Cerebellar nuclear complex (tissue), 1 donor: ENCODE measurements at regions not wholly inside any gene's neighbourhood (a gene's known extent, or its start where the extent isn't known, plus 50 kb on each side); places are given as distances from the start of the nearest gene placed in this dataset.
"Not testable (repeated sequence)": the region's sequence is repeated elsewhere in the genome, so short reads cannot be mapped to it uniquely, and the experiment has no call there.

Source experiments
- DNase-seq, 2 experiments: peaks; one replicate each; lab custom pipeline; 2025; lab: John Stamatoyannopoulos, UW

GRCh38 chr3:72082776-72083462, 298.0 kb upstream of the PROK2 start:
- no peak for DNase-seq

DNA sequence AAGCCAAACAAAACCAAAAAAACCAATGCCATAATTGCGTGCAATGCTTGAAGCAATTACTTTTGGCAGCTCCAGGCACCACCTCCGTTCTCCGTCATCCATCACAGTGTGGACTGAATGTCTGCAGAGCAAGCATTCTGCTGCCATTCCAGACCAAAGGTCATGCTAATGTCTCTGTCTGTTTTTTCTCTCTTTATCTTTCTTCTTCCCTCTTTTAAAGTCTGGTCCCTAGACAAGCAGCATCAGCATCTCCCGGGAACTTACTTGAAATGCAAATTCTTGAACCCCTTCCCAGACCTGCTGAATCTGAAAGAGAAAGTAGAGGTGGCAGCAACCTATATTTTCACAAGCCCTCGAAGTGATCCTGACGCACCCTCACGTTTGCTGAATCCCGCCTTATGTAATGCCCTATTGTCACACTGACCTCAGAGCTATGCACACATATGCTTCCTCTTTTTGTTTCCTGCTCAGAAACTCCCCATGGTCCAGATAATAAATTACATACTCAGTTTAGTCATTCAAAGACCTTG, 297.3 kb upstream of the PROK2 start:
- DNase-seq: no peak

GRCh38 chr3:72081471-72082185, 296.7 kb upstream of the PROK2 start:
- no peak for DNase-seq

DNA sequence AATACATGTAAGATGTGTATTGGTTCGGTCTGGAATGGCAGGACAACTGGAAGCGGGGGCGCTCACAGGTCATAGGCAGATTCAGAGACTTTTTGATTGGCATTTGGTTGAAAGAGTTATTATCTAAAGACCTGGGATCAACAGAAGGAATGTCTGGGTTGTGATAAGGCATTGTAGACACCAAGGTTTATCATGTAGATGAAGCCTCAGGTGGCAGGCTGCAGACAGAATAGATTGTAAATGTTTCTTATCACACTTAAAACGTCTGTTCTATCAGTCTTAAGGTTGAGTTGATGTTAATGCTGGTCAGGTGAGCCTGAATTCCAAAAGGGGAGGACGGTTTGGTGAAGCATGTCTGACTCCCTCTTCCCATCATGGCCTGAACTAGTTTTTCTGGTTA, 295.9 kb upstream of the PROK2 start:
- no peak for DNase-seq

DNA sequence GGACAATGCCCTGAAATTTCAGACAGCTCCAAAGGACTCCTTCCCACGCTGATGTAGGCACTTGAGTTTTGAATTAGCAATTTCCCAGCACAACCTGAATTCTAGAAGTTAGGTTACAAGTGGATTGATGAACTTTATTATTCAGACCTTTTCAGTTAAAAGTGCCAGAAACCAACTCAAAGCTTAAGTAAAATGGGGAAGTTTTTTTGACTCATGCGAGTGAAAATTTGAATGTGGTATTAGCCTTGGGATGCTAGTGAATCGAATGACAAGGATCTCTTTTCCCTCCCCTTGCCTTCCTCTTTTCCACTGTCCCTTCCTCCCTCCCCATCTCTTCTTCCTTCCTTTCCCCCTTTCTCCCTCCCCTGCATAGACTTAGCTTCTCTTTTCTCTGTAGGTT, 295.1 kb upstream of the PROK2 start:
- DNase-seq: no peak

DNA sequence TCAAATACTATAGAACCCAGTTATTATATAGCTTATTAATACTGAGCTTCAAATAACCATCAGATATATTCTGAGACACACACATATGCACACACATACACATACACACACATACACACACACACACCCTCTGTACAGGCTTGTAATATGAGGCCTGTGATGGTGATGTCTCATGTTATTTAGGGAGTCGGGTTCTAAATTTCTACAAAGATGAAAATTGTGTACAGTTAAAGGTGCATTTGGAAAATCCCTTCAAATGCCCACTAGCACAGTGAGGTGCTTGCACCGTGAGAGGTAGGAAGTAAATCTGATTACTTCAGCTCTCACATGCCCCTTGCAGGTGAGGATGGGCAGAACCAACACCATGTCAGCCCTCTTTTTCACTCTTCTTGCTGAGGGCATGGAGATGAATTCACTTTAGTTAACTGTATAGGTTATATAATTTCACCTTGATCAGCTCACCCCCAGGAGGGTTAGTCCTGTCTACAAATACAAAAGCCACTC, 294.5 kb upstream of the PROK2 start:
- no peak for DNase-seq

GRCh38 chr3:72078676-72079368, 293.9 kb upstream of the PROK2 start:
- no peak for DNase-seq

DNA sequence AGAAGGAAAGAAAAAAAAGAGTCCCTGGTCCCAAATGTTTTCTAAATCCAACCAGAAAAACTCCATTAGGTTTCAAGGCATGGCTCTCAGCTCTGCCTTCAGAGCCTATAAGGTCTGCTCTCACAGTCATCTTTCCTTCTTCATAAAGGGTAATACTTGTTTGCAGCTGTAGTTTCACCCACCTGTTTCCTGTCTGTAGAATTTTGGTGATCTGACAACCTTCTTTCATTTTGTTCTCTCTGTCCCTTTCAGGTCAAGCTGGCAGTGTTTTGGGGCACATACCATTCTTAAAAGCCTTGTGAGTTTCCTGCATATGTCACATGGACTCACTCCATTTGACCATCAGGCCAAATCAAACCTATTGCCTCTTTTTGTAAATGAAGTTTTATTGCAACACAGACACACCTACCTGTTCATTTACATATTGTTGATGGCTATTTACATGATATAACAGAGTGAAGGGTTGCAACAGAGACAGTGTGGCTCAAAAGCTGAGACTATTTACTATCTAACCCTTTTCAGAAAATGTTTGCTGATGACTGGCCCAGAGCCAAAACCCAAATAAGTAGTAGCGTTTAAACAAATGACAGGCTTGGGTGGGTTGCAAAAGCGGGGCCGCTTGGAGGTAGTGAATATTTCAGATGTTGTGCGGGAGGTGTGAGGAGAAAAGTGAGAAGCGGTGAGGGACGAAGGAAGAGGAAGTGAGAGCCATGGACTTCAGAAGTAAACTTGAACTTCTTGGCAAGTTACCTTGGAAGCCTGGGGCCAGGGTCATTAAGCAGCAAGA, 292.7 kb upstream of the PROK2 start:
- DNase-seq: no peak

GRCh38 chr3:72075848-72076247, 290.9 kb upstream of the PROK2 start:
- DNase-seq: not testable (repeated sequence)

- DNase-seq: no peak
Measured at GRCh38 chr3:72071624-72072023, 286.7 kb upstream of the PROK2 start.

- DNase-seq: no peak
Measured at GRCh38 chr3:72070005-72070404, 285.1 kb upstream of the PROK2 start.

GRCh38 chr3:72069543-72069942, 284.6 kb upstream of the PROK2 start:
- DNase-seq: no peak

DNA sequence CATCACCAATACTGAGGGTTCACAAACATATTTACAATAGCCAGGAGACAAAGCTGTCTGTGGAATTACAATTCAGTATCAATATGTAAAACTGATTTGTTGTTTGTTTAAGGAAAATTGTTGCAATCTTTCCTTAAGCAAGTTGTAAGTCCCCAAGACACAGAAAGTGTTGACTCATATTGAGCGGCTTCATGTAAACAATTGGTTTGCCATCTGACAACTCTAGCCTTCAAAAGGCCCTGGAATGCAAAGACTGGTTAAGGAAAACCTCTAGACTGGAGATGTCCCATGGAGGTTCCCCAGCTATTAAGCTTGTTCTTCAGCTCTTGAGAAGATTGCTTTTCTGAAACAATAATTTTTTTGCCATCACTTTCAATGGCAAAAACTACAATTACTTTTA, 283.7 kb upstream of the PROK2 start:
- DNase-seq: no peak

GRCh38 chr3:72067721-72068120, 282.8 kb upstream of the PROK2 start:
- no peak for DNase-seq

GRCh38 chr3:72065872-72066641, 281.1 kb upstream of the PROK2 start:
- DNase-seq: no peak

DNA sequence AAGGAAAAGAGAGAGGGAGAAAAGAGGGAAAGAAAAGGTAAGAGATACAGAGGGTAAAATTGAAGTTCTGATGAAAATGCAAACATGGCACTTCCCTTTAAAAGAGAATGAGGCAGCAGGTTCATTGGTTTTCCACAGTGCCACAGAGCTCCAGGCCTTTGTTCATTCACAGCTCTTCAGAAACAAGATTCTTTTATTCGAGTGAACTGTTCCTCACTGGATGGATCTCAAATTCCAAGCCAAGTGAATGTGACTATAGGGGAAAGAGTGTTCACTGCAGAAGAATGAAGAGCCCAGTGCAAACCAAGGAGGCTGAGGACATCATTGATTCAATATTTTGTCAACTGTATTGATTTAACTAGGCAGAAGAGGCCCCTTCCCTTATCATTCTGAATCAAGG, 280.3 kb upstream of the PROK2 start:
- no peak for DNase-seq

- not testable (repeated sequence) for DNase-seq
Measured at GRCh38 chr3:72064727-72065126, 279.8 kb upstream of the PROK2 start.

DNA sequence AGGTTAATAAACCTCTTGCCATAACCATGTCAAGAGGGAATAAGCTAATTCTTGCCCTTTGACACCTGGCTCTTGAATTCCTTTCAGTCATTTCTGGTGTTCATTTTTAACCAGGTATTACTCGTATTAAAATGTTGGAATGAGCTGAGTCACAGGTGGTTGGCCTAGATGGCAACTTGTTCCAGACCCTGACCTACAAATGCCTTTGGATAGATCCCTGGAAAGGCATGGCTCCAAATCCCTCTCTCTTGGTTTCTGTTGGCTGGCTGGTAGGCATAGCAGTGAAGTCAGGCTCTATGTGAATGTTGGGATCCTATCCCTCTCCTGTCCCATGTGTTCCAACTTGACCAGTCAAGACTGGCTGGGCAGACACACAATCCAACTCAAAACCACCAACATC, 277.1 kb upstream of the PROK2 start:
- no peak for DNase-seq

GRCh38 chr3:72060447-72061034, 275.6 kb upstream of the PROK2 start:
- DNase-seq: no peak

DNA sequence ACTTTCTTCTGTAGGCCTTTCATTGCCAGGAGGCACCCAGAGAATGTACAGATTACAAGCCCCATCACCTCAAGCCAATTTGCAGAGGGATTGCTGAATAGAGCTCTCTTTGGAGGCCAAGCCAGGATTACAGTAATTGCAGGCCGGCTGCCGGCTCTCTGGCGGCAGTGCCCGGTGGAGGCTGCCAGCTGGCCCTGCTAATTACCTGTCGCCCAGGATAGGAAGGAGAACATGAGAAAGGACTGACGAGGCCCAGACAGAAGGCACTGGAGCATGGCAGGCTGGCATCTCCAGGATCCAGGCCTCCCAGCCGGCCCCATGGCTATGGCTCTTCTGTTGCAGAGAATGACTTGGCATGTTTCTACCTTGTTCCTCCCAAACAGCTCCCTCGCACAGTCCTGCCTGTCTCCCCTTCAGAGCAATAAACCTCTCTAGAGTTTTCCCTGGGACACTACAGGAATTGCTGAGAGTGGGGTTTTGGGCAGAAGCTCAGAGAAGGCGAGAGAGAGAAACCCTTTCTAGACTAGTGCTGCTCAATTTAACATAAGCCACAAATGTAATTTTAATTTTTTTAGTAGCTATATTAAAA, 273.6 kb upstream of the PROK2 start:
- peak; percentile 94 to 98 for DNase-seq
